ENCODE measurements at regions not wholly inside any gene's neighbourhood (a gene's known extent, or its start where the extent isn't known, plus 50 kb on each side); places are given as distances from the start of the nearest gene placed in this dataset.

DNA sequence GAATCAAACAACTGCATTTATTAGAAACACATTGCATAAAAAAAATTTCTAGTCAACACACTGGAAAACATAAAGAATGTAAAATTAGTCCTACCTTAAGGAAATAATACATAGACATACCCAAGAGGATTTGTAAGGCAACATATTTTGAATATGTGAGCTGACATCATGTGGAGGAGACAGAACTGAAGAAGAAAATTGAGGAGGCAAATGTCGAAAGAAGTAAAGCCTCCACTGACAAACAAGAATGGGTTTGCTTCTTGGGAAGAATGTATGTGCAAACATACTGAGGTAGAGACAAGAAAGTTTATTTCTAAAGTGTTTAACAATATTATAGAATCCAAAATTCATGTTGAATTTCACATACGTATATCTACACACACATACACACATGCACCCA is 363.0 kb upstream of the PDE4D start:
- peak in 2 of 4 experiments; percentile 30 to 59 for DNase-seq

- DNase-seq = peak; percentile 65 to 83 (median 76)
Observed at GRCh38 chr5:60248901-60249300, 355.4 kb upstream of the PDE4D start.

DNA sequence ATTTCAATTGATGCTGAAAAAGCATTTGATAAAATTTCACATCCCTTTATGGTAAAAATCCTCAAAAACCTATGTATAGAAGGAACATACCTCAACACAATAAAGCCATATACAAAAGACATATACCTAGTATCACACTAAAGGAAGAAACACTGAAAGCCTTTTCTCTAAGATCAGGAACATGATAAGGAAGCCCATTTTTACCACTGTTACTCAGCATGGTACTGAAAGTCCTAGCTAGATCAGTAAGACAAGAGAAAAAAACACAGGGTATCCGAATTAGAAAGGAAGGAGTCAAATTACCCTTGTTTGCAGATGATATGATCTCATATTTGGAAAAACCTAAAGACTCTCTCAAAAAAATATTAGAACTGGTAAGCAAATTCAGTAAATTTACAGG is 350.2 kb upstream of the PDE4D start:
- no peak for DNase-seq

GRCh38 chr5:60232036-60232795 is 338.7 kb upstream of the PDE4D start:
- peak; percentile 17 to 76 (median 59) for DNase-seq

DNA sequence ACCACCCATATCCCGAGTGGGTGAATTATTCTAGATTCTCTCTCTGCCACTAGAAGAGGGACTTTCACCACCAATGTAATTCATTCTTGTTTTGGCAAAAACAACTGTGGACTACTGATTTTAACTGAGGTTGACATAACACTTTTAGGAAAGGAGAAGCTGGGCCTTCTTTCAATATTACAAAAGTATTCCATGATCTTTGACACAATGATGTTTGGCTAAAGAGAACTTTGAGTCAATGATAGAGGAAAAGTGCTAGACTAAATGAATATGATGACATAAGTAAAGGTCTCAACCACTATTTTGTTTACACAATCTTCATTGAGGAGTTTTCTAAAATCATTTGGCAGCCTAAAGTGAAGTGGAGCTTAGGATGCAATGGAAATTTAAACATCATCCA is 336.9 kb upstream of the PDE4D start:
- peak in 2 of 4 experiments; percentile 43 to 54 for DNase-seq

- no peak for DNase-seq
Observed at GRCh38 chr5:60229691-60230185, 336.2 kb upstream of the PDE4D start.

DNA sequence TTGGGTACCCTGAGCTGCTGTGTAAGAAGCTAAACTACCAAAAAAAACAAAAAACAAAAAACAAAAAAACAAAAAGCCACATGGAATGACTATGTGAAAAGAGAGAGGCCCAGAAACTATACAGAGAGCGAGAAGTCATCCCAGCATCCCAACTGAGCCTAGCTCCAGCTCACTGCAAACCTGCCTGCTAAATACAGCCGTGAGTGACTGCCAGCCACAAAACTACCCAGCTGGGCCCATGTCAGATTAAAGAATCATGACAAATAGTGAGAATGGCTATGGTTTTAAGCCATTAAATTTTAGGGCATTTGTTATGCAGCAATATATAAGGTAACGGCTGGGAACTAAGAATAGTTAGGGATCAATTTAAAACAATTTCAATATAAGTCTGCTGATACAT is 335.1 kb upstream of the PDE4D start:
- no peak for DNase-seq

DNA sequence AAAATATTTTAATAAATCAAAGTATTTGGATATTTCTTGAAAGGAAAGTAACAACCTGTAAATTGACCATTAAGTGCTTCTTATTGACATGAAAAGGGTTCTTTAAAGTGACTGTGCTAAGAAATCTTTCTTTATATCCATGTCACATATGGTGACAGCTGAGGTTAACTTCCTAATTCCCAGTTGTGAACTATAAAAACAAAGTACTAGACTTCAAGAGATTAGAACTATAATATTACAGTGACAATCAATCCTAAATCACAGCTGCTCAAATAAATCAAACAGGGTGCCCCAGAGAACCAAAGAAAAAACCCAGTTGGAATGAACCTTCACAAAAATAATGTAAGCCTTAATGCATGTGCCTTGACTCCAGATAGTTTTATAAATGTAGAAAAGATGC is 332.6 kb upstream of the PDE4D start:
- DNase-seq = no peak

GRCh38 chr5:60223342-60223741 is 329.8 kb upstream of the PDE4D start:
- peak; percentile 5 to 56 (median 28) for DNase-seq

DNA sequence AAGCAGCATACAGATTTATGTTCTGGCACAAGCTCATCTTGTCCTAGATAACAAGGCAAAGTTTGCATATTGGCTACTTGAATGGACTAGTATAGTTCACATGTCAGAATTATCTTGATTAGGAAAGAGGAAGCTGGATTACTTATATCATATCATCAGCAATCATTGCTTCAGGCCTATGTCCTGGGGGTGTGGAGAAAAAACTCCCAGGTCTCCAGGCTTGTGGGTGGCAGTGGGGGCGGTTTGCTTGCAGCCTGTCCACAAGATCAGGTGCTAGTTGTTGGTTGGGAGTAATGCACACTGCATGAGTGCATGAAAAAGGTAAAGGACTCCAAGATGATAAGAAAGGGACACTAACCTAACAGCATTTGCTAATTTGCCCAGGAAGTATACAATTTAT is 326.4 kb upstream of the PDE4D start:
- DNase-seq = peak in 3 of 4 experiments; percentile 50 to 68 (median 57)

GRCh38 chr5:60210810-60211209 is 317.3 kb upstream of the PDE4D start:
- DNase-seq = peak in 1 of 4 experiments; percentile 10

GRCh38 chr5:60209146-60209840 is 315.8 kb upstream of the PDE4D start:
- peak in 2 of 4 experiments; percentile 35 to 42 for DNase-seq

DNA sequence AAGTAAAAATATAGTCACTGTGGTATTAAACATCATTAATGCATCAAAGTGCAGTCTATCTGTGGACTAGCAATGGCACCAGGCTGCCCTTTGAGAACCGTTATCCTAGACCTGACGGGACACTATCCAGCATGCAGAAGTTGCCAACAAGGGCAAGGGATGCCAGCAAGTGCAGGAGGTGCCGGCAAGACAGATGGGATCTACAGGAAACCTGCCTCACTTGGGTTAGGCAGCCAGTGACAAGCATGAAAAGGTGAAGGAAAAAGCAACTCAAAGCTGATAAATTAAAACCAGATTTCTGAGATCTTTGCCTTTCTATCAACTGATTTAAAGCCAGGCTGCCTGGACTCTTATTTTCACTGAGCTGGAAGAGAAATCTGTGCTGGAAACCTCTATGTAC is 315.2 kb upstream of the PDE4D start:
- DNase-seq = no peak

- peak; percentile 47 to 81 (median 68) for DNase-seq
Observed at GRCh38 chr5:60207040-60207439, 313.5 kb upstream of the PDE4D start.

GRCh38 chr5:60206234-60206633 is 312.7 kb upstream of the PDE4D start:
- DNase-seq = no peak

- no peak for DNase-seq
Observed at GRCh38 chr5:60205071-60205470, 311.5 kb upstream of the PDE4D start.

GRCh38 chr5:60196385-60197113 is 303.0 kb upstream of the PDE4D start:
- peak; percentile 69 to 90 (median 86) for DNase-seq

DNA sequence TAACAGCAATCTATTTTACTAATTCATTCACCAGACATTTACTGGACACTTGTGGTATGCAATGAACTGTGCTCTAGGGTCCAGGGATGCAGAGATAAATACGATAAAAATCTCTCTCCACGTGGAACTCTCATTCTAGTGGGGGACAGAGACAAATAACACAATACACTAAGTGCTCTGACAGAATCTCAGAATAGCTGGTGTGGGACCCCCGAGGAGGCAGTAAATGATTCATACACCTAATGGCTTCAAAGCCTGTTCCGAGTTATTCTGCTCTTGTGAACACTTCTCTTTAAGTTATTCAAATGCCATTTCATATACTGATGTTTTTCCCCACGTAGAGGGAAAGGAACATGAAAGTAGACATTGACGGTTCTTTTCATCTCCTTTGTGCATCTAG is 302.0 kb upstream of the PDE4D start:
- DNase-seq = no peak

DNA sequence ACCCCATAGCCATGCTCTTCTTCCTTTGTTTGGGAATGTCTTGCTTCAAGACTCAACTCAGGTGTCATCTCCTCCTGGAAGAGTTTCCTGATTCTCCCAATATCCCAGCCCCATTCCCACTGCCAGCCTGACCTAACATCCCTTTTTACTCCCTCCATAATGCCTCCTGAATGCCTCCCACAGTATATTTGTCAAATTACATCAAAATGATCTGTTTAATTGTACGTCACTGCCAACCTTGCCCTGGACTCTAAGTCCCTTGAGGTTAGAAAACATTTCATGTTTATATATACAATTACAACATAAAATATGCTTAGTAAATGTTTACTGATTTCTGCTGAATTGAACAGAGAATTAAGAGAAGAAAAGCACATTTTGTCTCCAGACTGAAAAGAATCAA is 301.6 kb upstream of the PDE4D start:
- no peak for DNase-seq

- no peak for DNase-seq
Observed at GRCh38 chr5:60185231-60186099, 291.9 kb upstream of the PDE4D start.

DNA sequence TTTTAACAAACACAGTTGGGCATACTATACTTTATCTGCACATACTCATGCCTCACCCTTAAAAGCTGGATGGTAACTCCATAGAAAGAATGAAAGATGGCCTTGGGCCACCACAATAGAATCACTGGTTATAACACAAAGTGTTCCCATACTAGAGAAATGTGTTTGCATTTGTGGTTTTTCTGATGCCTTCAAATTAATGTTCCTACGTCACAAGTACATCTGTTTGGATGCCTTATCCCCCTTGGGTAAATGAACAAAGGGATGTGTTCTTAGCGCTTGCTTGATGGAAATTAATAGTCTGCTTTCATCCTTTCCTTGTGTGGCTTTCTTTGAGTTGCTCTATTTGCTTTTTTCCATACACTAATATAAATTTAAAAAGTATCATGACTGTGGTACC is 291.1 kb upstream of the PDE4D start:
- no peak for DNase-seq

DNA sequence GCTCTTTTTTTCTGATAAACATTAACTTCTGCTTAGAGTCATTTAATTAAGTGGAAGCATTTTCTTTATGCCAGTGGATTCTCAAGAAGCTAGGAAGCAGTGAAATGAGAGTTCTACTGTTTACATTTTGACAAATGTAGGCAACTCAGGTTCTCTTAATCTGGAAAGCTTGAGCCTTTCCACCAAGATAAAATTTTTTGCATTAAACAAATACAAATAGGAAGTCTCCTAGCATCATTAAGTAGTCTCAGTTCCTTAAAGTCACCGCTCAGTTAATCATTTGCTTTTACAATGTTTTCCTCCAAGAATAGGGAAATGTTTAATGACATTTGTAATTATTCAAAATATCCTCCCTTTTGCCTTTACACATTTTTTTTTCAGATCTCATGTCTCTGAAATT is 290.4 kb upstream of the PDE4D start:
- DNase-seq = peak in 2 of 4 experiments; percentile 14 to 28

Measured in suppressor macrophage (primary cell).